Panc1 (cell line): ENCODE measurements at regions not wholly inside any gene's neighbourhood (a gene's known extent, or its start where the extent isn't known, plus 50 kb on each side); places are given as distances from the start of the nearest gene placed in this dataset.

ENCODE experiments used
- ATAC-seq: fragments of 200-7000 bp; cut with Tn5 transposase; 2 replicates; pipeline ENCODE4 v1.9.1; 2020; ENCODE audit warnings: mild to moderate bottlenecking, moderate library complexity
- BruUV-seq: library from RNA; stranded (reverse); fragments of 400-500 nt; replicated peaks from 2 replicates; lab custom pipeline; 2021; lab: Mats Ljungman, UMichigan
- CTCF ChIA-PET: fragments of 300-600 bp; sonication (Branson Sonifier 250); formaldehyde crosslinking; loops from one replicate; lab custom pipeline; 2022; ENCODE audit warnings: antibody characterized with exemption; lab: Charles Lee
- POLR2A ChIA-PET: fragments of 300-600 bp; sonication (Branson Sonifier 250); formaldehyde crosslinking; loops from one replicate; lab custom pipeline; 2022; ENCODE audit warnings: antibody characterized with exemption; lab: Charles Lee
- DNase-seq: peaks from one replicate; pipeline ENCODE4 v3.0.0-alpha.2; 2010; ENCODE audit warnings: low read depth, low spot score
- H3K27ac ChIP-seq: 2 replicates; pipeline ENCODE4 v1.5.1; 2011; ENCODE audit warnings: mild to moderate bottlenecking, low read length, inconsistent platforms
- H3K27me3 ChIP-seq: fragments of 200-500 bp; sonication (Bioruptor generic); 2 replicates; pipeline ENCODE4 v1.6.0; 2014; ENCODE audit warnings: low read length, inconsistent platforms; ENCODE audit not compliant: control insufficient read depth, insufficient read depth
- H3K36me3 ChIP-seq: fragments of 200-500 bp; sonication (Bioruptor generic); 2 replicates; pipeline ENCODE4 v1.5.1; 2014; ENCODE audit warnings: inconsistent platforms, mild to moderate bottlenecking, low read length, moderate library complexity; ENCODE audit not compliant: control insufficient read depth, insufficient read depth
- H3K4me1 ChIP-seq: 2 replicates; pipeline ENCODE4 v1.5.1; 2011; ENCODE audit warnings: inconsistent platforms, mild to moderate bottlenecking, low read length, moderate library complexity; ENCODE audit not compliant: control insufficient read depth, insufficient read depth
- H3K4me3 ChIP-seq, 2 experiments: 2 replicates each; pipeline ENCODE4 v1.5.1; 2011 to 2012; ENCODE audit warnings: low read depth in 2 of 2, low read length in 2 of 2, mild to moderate bottlenecking in 2 of 2, inconsistent platforms in 1 of 2, moderate library complexity in 1 of 2
- H3K9me3 ChIP-seq: fragments of 200-500 bp; sonication (Bioruptor generic); 2 replicates; pipeline ENCODE4 v1.5.1; 2014; ENCODE audit warnings: low read depth, mild to moderate bottlenecking, inconsistent platforms, low read length, moderate library complexity; ENCODE audit not compliant: control insufficient read depth, insufficient read depth
- CTCF ChIP-seq: fragments of 450-650 bp; IDR thresholded peaks from 2 replicates; pipeline ENCODE4 v1.5.1; 2017; ENCODE audit warnings: mild to moderate bottlenecking
- POLR2AphosphoS5 ChIP-seq: IDR thresholded peaks from 2 replicates; pipeline ENCODE4 v1.6.1; 2012; ENCODE audit warnings: mild to moderate bottlenecking, low read depth, low read length, moderate library complexity
- REST ChIP-seq, 2 experiments: IDR thresholded peaks; 2 replicates each; pipeline ENCODE4 v1.6.1; 2011 to 2012; ENCODE audit warnings: low read depth in 2 of 2, control low read depth in 1 of 2, low read length in 1 of 2, mild to moderate bottlenecking in 1 of 2, moderate library complexity in 1 of 2; ENCODE audit not compliant: insufficient read depth in 1 of 2
- SIN3A ChIP-seq: IDR thresholded peaks from 2 replicates; pipeline ENCODE4 v1.6.1; 2012; ENCODE audit warnings: low read depth, mild to moderate bottlenecking, low read length, moderate library complexity, borderline replicate concordance; ENCODE audit not compliant: insufficient read depth
- TCF7L2 ChIP-seq: IDR thresholded peaks from 2 replicates; pipeline ENCODE4 v1.6.1; 2011; ENCODE audit warnings: mild to moderate bottlenecking, low read depth, low read length, inconsistent platforms
- in situ Hi-C: cut with HindIII; loops from 2 replicates; pipeline ENCODE4 v1.10.0; 2016; ENCODE audit warnings: low sequenced_read_pairs, low pct_unique_long_range_greater_than_20kb
- intact Hi-C: fragments of 100-400 bp; cut with micrococcal nuclease; formaldehyde crosslinking; loops from one replicate; pipeline ENCODE4 v1.10.0; 2022; ENCODE audit not compliant: unreplicated experiment

GRCh38 chr6:12580290-12580689 lies 136.3 kb upstream of the PHACTR1 start:
- in situ Hi-C loops, result no loop called here
- H3K9me3 ChIP-seq, result no peaks in the 10 kb centered on the region
- ATAC-seq (no peak), DNase-seq (no peak)
- TF ChIP-seq REST (IDR thresholded peaks at IDR 0.05; ENCODE audit: insufficient read depth in 1 of 2, low read depth in 2 of 2, low read length in 1 of 2) (no peak), TCF7L2 (no peak), POLR2AphosphoS5 (no peak), SIN3A (no peak), CTCF (no peak)
- BruUV-seq, result no TSS peak
- no peaks in the 10 kb centered on the region for H3K27me3 ChIP-seq
- H3K27ac ChIP-seq, result no peak overlapping the region
- intact Hi-C loops, result no loop called here
- H3K4me3 ChIP-seq, result no peak overlapping the region
- CTCF ChIA-PET, result no interaction called here
- POLR2A ChIA-PET, result no interaction called here
- H3K36me3 ChIP-seq, result no peaks in the 10 kb centered on the region
- H3K4me1 ChIP-seq, result no peaks in the 10 kb centered on the region

GRCh38 chr6:12582421-12583110 lies 134.0 kb upstream of the PHACTR1 start:
- H3K9me3 ChIP-seq, result no peaks in the 10 kb centered on the region
- H3K36me3 ChIP-seq, result no peaks in the 10 kb centered on the region
- BruUV-seq, result no TSS peak
- no peak overlapping the region for H3K27ac ChIP-seq
- DNase-seq, result no peak
- in situ Hi-C loops (no loop called here), intact Hi-C loops (no loop called here)
- ChIA-PET POLR2A (no interaction called here), CTCF (no interaction called here)
- ATAC-seq, result no peak
- H3K27me3 ChIP-seq, result no peaks in the 10 kb centered on the region
- TF ChIP-seq SIN3A, result no peak
- TF ChIP-seq REST (IDR thresholded peaks at IDR 0.05; ENCODE audit: insufficient read depth in 1 of 2, low read depth in 2 of 2, low read length in 1 of 2), result no peak
- TF ChIP-seq TCF7L2, result no peak
- TF ChIP-seq CTCF, result no peak
- TF ChIP-seq POLR2AphosphoS5, result no peak
- no peak overlapping the region for H3K4me3 ChIP-seq
- H3K4me1 ChIP-seq, result no peaks in the 10 kb centered on the region
